ENCODE measurements at regions not wholly inside any gene's neighbourhood (a gene's known extent, or its start where the extent isn't known, plus 50 kb on each side); places are given as distances from the start of the nearest gene placed in this dataset.
"Not testable (repeated sequence)": the region's sequence is repeated elsewhere in the genome, so short reads cannot be mapped to it uniquely, and the experiment has no call there.

DNA sequence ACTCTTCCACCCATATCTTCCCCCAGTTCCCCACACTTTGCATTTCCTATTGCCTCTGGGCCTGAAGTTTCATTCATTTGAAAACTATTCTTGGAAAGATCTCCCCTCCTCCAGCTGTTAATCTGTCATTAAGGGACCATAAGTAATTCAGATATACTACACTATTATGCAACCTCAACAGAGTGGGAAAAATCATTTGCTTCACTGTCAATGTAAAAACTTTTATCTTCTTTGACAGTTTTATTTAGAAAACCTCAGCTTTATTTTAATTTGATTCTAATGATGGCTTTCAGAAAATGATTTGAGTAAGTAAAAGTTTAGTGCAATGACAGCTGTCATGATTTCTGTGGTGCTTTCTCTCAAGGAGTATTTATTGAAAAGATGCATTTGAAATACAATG lies 435.3 kb upstream of the KCNMB2 start:
- DNase-seq (ENCODE audit: low read depth) = no peak

- no peak for DNase-seq (ENCODE audit: low read depth)
These were observed 433.1 kb upstream of the KCNMB2 start for GRCh38 chr3:178103140-178103539.

- DNase-seq (ENCODE audit: low read depth) = no peak
These were observed 428.4 kb upstream of the KCNMB2 start for GRCh38 chr3:178107804-178108203.

GRCh38 chr3:178109691-178110090 lies 426.5 kb upstream of the KCNMB2 start:
- no peak for DNase-seq (ENCODE audit: low read depth)

DNA sequence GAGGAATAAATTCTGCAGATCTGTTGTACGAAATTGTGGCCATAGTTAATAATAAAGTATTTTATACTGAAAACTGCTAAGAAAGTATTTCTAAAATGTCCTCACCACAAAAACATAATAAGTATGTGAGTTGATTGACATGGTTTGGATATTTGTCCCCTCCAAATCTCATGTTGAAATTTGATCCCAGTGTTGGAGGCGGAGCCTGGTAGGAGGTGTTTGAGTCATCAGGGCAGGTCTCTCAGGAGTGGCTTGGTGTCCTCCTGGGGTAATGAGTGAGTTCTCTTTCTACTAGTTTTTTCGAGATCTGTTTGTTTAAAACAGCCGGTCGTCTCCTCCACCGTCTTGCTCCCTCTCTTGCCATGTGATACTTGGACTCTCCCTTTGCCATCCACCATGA lies 424.1 kb upstream of the KCNMB2 start:
- no peak for DNase-seq (ENCODE audit: low read depth)

DNA sequence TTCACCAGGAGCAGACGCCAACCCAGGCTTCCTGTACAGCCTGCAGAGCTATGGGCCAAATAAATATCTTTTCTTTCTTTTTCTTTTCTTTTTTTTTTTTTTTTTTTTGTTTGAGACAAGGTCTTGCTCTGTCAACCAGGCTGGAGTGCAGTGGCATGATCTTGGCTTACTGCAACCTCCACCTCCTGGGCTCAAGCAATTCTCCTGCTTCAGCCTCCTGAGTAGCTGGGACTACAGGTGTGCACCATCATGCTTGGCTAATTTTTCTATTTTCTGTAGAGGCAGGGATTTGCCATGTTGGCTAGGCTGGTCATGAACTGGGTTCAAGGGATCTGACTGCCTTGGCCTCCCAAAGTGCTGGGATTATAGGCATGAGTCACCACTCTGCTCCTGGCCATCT lies 423.7 kb upstream of the KCNMB2 start:
- DNase-seq (ENCODE audit: low read depth) = not testable (repeated sequence)

- DNase-seq (ENCODE audit: low read depth) = no peak
These were observed 418.6 kb upstream of the KCNMB2 start for GRCh38 chr3:178117641-178118040.

- not testable (repeated sequence) for DNase-seq (ENCODE audit: low read depth)
These were observed 416.5 kb upstream of the KCNMB2 start for GRCh38 chr3:178119608-178120295.

DNA sequence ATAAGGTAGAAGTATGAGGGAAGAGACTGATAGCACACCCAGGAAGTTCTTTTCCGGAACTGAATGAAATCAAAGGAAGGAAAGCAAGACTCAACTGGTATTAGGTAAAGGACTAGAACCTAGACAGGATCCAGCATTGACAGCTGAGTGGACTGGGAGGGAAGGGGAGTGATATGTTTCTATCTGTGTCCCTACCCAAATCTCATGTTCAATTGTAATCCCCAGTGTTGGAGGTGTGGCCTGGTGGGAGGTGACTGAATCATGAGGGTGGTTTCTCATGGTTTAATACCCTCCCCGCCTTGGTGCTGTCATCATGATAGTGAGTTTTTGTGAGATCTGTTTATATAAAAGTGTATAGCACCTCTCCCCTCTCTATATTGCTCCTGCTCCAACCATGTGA lies 415.9 kb upstream of the KCNMB2 start:
- no peak for DNase-seq (ENCODE audit: low read depth)

DNA sequence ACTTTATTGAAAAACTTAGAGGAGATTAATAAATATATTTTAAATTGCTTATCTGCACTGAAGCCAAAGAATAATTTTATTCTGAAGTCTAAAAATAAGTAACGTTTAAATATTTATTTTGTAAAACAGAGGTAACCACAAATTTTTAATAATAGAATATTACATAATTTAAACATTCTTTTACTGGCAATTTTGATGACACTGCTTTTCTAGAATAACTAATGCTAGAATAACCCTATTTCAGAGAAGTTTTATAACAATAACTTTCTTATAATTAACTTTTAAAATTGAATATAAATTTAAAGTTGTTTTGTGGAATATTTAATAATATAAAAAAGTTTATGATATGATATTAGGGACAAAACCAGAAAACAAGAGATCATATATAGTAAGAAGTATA lies 409.6 kb upstream of the KCNMB2 start:
- no peak for DNase-seq (ENCODE audit: low read depth)

- DNase-seq (ENCODE audit: low read depth) = no peak
These were observed 409.0 kb upstream of the KCNMB2 start for GRCh38 chr3:178127221-178127620.

GRCh38 chr3:178129109-178129508 lies 407.1 kb upstream of the KCNMB2 start:
- DNase-seq (ENCODE audit: low read depth) = no peak

- no peak for DNase-seq (ENCODE audit: low read depth)
These were observed 404.4 kb upstream of the KCNMB2 start for GRCh38 chr3:178131801-178132200.

- DNase-seq (ENCODE audit: low read depth) = no peak
These were observed 399.0 kb upstream of the KCNMB2 start for GRCh38 chr3:178137206-178137605.

DNA sequence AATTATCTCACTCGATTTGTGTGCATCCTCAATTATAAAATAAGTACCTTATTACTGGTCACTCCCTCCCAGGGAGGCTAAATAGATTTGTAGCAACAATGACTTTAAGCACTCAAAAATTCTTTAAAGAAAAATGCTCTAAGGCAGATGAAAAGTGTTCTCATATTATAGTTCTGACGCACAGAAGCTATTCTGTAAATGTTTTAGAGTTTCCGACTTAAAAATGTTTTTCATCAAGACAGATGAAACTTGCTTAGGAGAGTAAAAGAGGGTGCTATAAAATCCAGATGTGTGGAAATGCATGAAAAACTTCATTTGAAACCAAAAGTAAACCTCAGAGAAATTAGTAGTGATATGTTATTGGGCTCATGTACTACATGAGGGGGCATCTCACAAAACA lies 398.4 kb upstream of the KCNMB2 start:
- DNase-seq (ENCODE audit: low read depth) = no peak

DNA sequence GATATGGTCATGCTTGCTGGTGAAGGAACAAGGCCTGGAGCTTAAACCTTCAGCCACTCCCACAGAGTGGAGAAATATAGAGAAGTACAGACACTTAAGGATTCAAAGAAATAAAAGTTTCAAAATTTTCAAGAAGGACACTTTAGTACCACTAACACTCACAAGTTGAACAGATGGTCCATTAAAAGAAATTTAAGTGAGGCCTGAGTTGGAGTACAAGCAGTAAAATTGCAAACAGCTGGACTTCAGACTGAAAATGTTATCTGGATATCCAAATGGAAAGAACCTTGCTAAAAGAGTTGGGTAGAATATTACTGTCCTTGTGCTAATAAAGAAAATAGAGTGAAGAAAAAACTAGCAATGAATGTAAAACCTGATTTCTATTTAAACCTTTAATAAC lies 397.1 kb upstream of the KCNMB2 start:
- DNase-seq (ENCODE audit: low read depth) = no peak

GRCh38 chr3:178140531-178141304 lies 395.5 kb upstream of the KCNMB2 start:
- DNase-seq (ENCODE audit: low read depth) = no peak

DNA sequence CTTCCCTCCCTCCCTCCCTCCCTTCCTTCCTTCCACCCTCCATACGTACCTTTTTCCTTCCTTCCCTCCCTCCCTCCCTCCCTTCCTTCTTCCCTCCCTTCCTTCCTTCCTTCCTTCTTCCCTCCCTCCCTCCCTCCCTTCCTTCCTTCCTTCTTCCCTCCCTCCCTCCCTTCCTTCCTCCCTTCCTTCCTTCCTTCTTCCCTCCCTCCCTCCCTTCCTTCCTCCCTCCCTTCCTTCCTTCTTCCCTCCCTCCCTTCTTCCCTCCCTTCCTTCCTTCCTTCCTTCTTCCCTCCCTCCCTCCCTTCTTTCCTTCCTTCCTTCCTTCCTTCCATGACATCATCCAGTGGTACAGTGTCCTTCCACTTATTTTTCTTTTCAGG lies 394.9 kb upstream of the KCNMB2 start:
- not testable (repeated sequence) for DNase-seq (ENCODE audit: low read depth)

DNA sequence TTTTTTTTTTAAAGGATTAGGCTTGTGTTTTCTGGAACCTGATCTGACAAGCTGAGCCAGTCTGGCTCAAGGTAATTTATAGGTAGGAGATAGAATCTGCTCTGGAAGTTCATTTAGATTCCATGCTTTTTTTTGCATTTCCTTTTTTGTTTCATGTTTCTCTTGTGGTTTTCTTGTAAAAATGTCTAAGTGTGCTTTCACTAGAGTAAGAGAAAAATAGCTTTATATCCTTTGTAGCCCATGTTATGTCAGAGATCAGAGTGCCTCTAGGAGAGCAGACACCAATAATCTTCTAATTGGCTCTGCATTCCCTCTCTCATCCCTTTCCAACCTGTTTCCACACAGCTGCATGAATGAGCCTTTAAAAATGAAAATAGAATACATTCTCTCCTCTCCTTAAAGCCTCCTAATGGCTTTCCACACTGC lies 389.8 kb upstream of the KCNMB2 start:
- no peak for DNase-seq (ENCODE audit: low read depth)

- no peak for DNase-seq (ENCODE audit: low read depth)
These were observed 389.2 kb upstream of the KCNMB2 start for GRCh38 chr3:178147001-178147400.

GRCh38 chr3:178152031-178152806 lies 384.0 kb upstream of the KCNMB2 start:
- no peak for DNase-seq (ENCODE audit: low read depth)

DNA sequence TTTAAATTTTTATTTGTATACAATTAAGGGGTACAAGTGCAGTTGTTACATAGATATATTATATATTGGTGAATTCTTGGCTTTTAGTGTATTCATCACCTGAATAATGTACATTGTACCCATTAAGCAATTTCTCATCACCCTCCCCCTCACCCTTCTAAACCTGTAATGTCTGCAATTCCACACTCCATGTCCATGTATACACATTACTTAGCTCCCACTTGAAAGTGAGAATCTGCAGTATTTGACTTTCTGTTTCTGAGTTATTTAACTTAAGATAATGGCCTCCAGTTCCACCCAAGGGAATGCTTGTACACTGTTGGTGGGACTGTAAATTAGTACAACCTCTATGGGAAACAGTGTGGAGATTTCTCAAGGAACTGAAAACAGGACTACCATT lies 383.2 kb upstream of the KCNMB2 start:
- no peak for DNase-seq (ENCODE audit: low read depth)

DNA sequence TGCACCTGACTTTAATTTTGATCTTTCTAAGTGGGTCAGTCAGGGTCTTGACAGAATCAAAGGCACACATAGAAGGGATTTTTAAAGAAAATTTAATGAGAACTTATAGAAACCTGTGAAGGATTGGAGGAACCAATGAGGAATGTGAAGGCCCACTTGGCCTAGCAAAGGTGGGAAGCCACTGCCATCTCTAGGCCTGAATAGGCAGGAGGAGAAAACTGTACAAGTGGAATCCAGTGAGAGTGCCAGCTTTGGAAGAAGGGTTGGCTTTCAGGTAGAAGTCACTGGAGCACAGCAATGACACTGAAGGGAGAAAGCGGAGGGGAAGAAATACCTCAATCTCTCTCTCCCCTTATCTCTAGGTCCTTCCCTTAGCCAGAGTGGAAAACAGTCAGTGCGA lies 380.7 kb upstream of the KCNMB2 start:
- no peak for DNase-seq (ENCODE audit: low read depth)
